Common myeloid progenitor, CD34-positive (primary cell): ENCODE measurements at regions not wholly inside any gene's neighbourhood (a gene's known extent, or its start where the extent isn't known, plus 50 kb on each side); places are given as distances from the start of the nearest gene placed in this dataset.

ENCODE experiments used
- CTCF ChIA-PET: fragments of 350-600 bp; sonication (Branson Sonifier 250); formaldehyde crosslinking; loops from one replicate; lab custom pipeline; 2021; ENCODE audit warnings: antibody characterized with exemption; lab: Charles Lee
- POLR2A ChIA-PET: fragments of 350-600 bp; sonication (Branson Sonifier 250); formaldehyde crosslinking; loops from one replicate; lab custom pipeline; 2021; ENCODE audit warnings: antibody characterized with exemption; lab: Charles Lee
- DNase-seq, 3 donors: peaks; one replicate each; pipeline versions ENCODE4 v3.0.0 to v3.0.0-alpha.2; 2013
- H3K27ac ChIP-seq, 2 experiments: 1 replicate in 1 of 2; 2 replicates in 1 of 2; pipeline ENCODE4 v1.7.0; 2013; ENCODE audit warnings: inconsistent platforms in 2 of 2, low read length in 2 of 2, mild to moderate bottlenecking in 2 of 2, low read depth in 1 of 2, moderate library complexity in 1 of 2; ENCODE audit not compliant: severe bottlenecking in 2 of 2, insufficient read depth in 1 of 2, poor library complexity in 1 of 2
- H3K27me3 ChIP-seq, 5 experiments: replicated peaks in 2 of 5; 1 replicate in 3 of 5; 2 replicates in 2 of 5; pipeline versions ENCODE4 v1.6.1 to v1.7.0; 2013; ENCODE audit warnings: low read length in 4 of 5, mild to moderate bottlenecking in 2 of 5, moderate library complexity in 2 of 5, inconsistent platforms in 1 of 5; ENCODE audit not compliant: insufficient read depth in 5 of 5, control insufficient read depth in 4 of 5
- H3K36me3 ChIP-seq, 4 experiments: 1 replicate in 2 of 4; 2 replicates in 2 of 4; pipeline versions ENCODE4 v1.6.1 to v1.7.0; 2013; ENCODE audit warnings: low read length in 3 of 4, control low read depth in 1 of 4, mild to moderate bottlenecking in 1 of 4; ENCODE audit not compliant: control insufficient read depth in 4 of 4, insufficient read depth in 4 of 4
- H3K4me1 ChIP-seq, 4 experiments: 1 replicate in 3 of 4; 2 replicates in 1 of 4; pipeline versions ENCODE4 v1.6.1 to v1.7.1; 2013; ENCODE audit warnings: low read length in 3 of 4, mild to moderate bottlenecking in 3 of 4, control low read depth in 1 of 4, inconsistent platforms in 1 of 4, moderate library complexity in 1 of 4; ENCODE audit not compliant: control insufficient read depth in 4 of 4, insufficient read depth in 4 of 4; ENCODE audit errors: control extremely low read depth in 1 of 4
- H3K4me3 ChIP-seq, 7 experiments: 1 replicate in 4 of 7; 2 replicates in 3 of 7; pipeline versions ENCODE4 v1.5.1 to v1.7.0; 2013; ENCODE audit warnings: mild to moderate bottlenecking in 7 of 7, low read length in 6 of 7, moderate library complexity in 6 of 7, inconsistent platforms in 2 of 7, low read depth in 2 of 7, control low read depth in 1 of 7; ENCODE audit not compliant: insufficient read depth in 4 of 7, control insufficient read depth in 1 of 7; ENCODE audit errors: extremely low read depth in 1 of 7
- H3K9me3 ChIP-seq, 5 experiments: 1 replicate in 4 of 5; 2 replicates in 1 of 5; pipeline versions ENCODE4 v1.6.1 to v1.7.1; 2013; ENCODE audit warnings: low read length in 4 of 5, mild to moderate bottlenecking in 2 of 5, inconsistent platforms in 1 of 5, low read depth in 1 of 5, moderate library complexity in 1 of 5; ENCODE audit not compliant: control insufficient read depth in 4 of 5, insufficient read depth in 2 of 5; ENCODE audit errors: control extremely low read depth in 1 of 5
- WGBS: methylation state at CpG from one replicate; pipeline ENCODE4 v1.1.5; 2013; ENCODE audit not compliant: insufficient coverage; 5-methylcytosine and 5-hydroxymethylcytosine counted together

- WGBS = 6% methylated on average over 2 of the region's 3 CpGs
- H3K9me3 ChIP-seq = no peaks in the 10 kb centered on the region
- ChIA-PET CTCF (no interaction called here), POLR2A (no interaction called here)
- peaks cover 0 to 12% (median 5%) of the 10 kb centered on the region in 4 experiments for H3K4me1 ChIP-seq
- peak in 2 of 3 donors; percentile 9 to 14 for DNase-seq
- H3K27me3 ChIP-seq = no peaks in the 10 kb centered on the region
- no peak overlapping the region for H3K27ac ChIP-seq
- H3K4me3 ChIP-seq = no peak overlapping the region
- no peaks in the 10 kb centered on the region for H3K36me3 ChIP-seq
Measured at GRCh38 chr17:13920413-13920812, 148.9 kb upstream of the COX10 start.

DNA sequence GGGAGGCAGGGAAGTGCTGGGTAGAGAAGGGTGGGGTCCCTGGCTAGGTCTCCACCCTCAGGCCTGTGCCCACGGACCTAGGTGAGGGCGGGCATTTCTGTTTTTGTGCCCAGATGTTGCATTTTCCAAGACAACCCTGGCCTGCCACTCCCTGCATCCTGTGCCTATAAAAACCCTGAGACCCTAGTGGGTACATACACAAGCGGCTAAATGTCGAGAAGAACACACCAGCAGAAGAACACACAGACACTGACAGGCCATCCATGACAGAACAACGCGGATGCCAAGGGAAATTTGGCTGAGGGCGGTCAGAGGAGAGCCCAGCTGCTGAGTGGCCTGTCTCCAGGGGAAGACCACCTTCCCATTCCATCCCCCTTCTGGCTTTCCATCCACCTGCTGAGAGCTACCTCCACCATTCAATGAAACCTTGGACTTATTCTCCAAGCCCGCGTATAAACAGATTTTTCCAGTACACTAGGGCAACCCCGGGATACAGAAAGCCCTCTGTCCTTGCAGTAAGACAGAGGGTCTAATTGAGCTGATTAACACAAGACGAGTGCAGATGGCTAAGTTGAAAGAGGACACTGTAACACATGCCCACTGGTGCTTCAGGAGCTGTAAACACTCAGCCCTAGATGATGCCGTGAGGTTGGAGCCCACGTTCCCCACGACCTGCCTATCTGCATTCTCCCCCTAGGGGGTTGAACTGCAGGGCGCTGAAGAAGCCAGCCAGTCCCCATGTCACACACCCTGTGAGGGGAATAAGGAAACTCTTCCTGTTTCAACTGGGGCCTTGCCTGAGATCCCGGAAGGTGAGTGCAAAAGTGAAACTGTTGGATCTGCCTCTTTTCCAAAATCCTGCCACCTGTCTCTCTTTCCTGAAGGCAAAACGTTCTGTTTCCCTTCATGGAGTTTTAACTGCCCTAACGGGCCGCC, 147.2 kb upstream of the COX10 start:
- CTCF ChIA-PET = interaction anchor here (0.8 kb wide), 1 partner anchor 9 kb away, joined by 3 read pairs; no protein-coding TSS in a partner anchor
- no peaks in the 10 kb centered on the region for H3K36me3 ChIP-seq
- H3K4me1 ChIP-seq = peaks cover 0 to 12% (median 5%) of the 10 kb centered on the region in 4 experiments
- WGBS = 95% methylated on average over 19 of the region's 19 CpGs
- H3K9me3 ChIP-seq = no peaks in the 10 kb centered on the region
- H3K4me3 ChIP-seq = no peak overlapping the region
- DNase-seq = no peak
- POLR2A ChIA-PET = no interaction called here
- H3K27ac ChIP-seq = no peak overlapping the region
- H3K27me3 ChIP-seq = no peaks in the 10 kb centered on the region

- ChIA-PET CTCF (no interaction called here), POLR2A (no interaction called here)
- Histone ChIP-seq H3K27ac (no peak overlapping the region), H3K4me3 (no peak overlapping the region), H3K4me1 (peaks cover 0 to 6% (median 3%) of the 10 kb centered on the region in 4 experiments), H3K27me3 (no peaks in the 10 kb centered on the region), H3K9me3 (no peaks in the 10 kb centered on the region), H3K36me3 (no peaks in the 10 kb centered on the region)
- WGBS = 100% methylated on average over 5 of the region's 5 CpGs
- DNase-seq = no peak
Measured at GRCh38 chr17:13922885-13923284, 146.4 kb upstream of the COX10 start.

- peaks cover 0 to 3% (median 0%) of the 10 kb centered on the region in 5 experiments for H3K9me3 ChIP-seq
- ChIA-PET POLR2A (no interaction called here), CTCF (no interaction called here)
- DNase-seq = no peak
- no peak overlapping the region for H3K4me3 ChIP-seq
- 90% methylated on average over 5 of the region's 5 CpGs for WGBS
- H3K27me3 ChIP-seq = no peaks in the 10 kb centered on the region
- H3K36me3 ChIP-seq = no peaks in the 10 kb centered on the region
- peaks cover 0 to 8% (median 2%) of the 10 kb centered on the region in 4 experiments for H3K4me1 ChIP-seq
- H3K27ac ChIP-seq = no peak overlapping the region
Measured at GRCh38 chr17:13925579-13925978, 143.7 kb upstream of the COX10 start.

DNA sequence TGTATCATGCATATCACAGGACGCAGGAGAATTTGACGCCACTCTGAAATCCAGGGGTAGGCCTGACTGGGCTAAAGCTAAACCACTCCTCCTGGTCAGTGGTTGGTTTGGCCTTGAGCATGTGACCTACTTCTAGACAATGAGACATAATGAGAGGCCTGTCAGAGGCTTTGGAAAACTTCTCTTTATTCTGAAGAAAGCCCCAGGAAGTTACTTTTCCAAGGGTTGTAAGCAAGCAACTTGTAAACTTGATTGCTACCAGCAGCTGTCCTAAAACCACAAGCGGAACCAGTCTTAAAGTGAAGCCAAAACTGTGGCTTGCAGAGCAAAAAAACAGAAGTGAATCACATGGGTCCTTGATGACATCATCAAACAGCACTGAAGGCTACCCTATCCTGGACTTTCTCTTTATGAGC, 138.2 kb upstream of the COX10 start:
- no peak overlapping the region for H3K27ac ChIP-seq
- peaks cover 5 to 22% (median 13%) of the 10 kb centered on the region in 4 experiments for H3K4me1 ChIP-seq
- no peaks in the 10 kb centered on the region for H3K36me3 ChIP-seq
- POLR2A ChIA-PET = no interaction called here
- H3K27me3 ChIP-seq = no peaks in the 10 kb centered on the region
- peak; percentile 81 to 95 (median 95) for DNase-seq
- 60% methylated on average over 3 of the region's 3 CpGs for WGBS
- H3K4me3 ChIP-seq = peak overlapping the region in 1 of 7 experiments; percentile 21
- H3K9me3 ChIP-seq = peaks cover 0 to 3% (median 0%) of the 10 kb centered on the region in 5 experiments
- CTCF ChIA-PET = interaction anchor here (0.7 to 0.8 kb wide), 2 partner anchors 9 to 16 kb away, joined by 3 read pairs; no protein-coding TSS in a partner anchor

GRCh38 chr17:13931800-13932460, 137.4 kb upstream of the COX10 start:
- ChIA-PET POLR2A (no interaction called here), CTCF (interaction anchor here (0.8 kb wide), 1 partner anchor 10 kb away, joined by 3 read pairs; no protein-coding TSS in a partner anchor)
- H3K4me1 ChIP-seq = peaks cover 5 to 22% (median 13%) of the 10 kb centered on the region in 4 experiments
- H3K36me3 ChIP-seq = no peaks in the 10 kb centered on the region
- H3K4me3 ChIP-seq = no peak overlapping the region
- H3K27me3 ChIP-seq = no peaks in the 10 kb centered on the region
- H3K9me3 ChIP-seq = peaks cover 0 to 3% (median 0%) of the 10 kb centered on the region in 5 experiments
- DNase-seq = peak; percentile 29 to 76 (median 73)
- 73% methylated on average over 2 of the region's 4 CpGs for WGBS
- peak overlapping the region in 1 of 2 experiments; percentile 27 for H3K27ac ChIP-seq
